H1 (cell line): ENCODE measurements at regions not wholly inside any gene's neighbourhood (a gene's known extent, or its start where the extent isn't known, plus 50 kb on each side); places are given as distances from the start of the nearest gene placed in this dataset.

Experiments
- CHD1 ChIP-seq: IDR thresholded peaks from 2 replicates; pipeline ENCODE4 v1.6.1; 2012; ENCODE audit warnings: low read depth, low read length, improper control_type of control experiment
- CTCF ChIP-seq, 3 experiments: IDR thresholded peaks; 1 replicate in 2 of 3; 2 replicates in 1 of 3; pipeline versions ENCODE4 v1.5.1 to v1.6.1; 2011; ENCODE audit warnings: low read length in 3 of 3, mild to moderate bottlenecking in 3 of 3, inconsistent platforms in 2 of 3, low read depth in 1 of 3, moderate library complexity in 1 of 3; ENCODE audit not compliant: insufficient read depth in 1 of 3; ENCODE audit errors: control extremely low read depth in 1 of 3

- TF ChIP-seq CTCF (IDR thresholded peaks at IDR 0.05; ENCODE audit: control extremely low read depth in 1 of 3, insufficient read depth in 1 of 3, low read depth in 1 of 3, low read length in 3 of 3): peak; percentile 56 to 72 (median 70)
- no peak for TF ChIP-seq CHD1
Observed at GRCh38 chr14:25833341-25834126, 764.3 kb downstream of the NOVA1 start (continued).
